Breast epithelium (tissue), 4 donors: ENCODE measurements at regions not wholly inside any gene's neighbourhood (a gene's known extent, or its start where the extent isn't known, plus 50 kb on each side); places are given as distances from the start of the nearest gene placed in this dataset.
"Not testable (repeated sequence)": the region's sequence is repeated elsewhere in the genome, so short reads cannot be mapped to it uniquely, and the experiment has no call there.

Source experiments
- DNase-seq, 2 donors: peaks; one replicate each; pipeline ENCODE4 v3.0.0-alpha.2; 2019; ENCODE audit warnings: low spot score in 2 of 2
- H3K27ac ChIP-seq, 2 donors: fragments of 200-600 bp; sonication (generic) in 1 of 2; one replicate each; pipeline ENCODE4 v1.5.1; 2016 to 2019; ENCODE audit warnings: mild to moderate bottlenecking in 1 of 2
- H3K27me3 ChIP-seq, 2 donors: fragments of 200-600 bp; sonication (generic) in 1 of 2; one replicate each; pipeline versions ENCODE4 v1.5.1 to v1.6.0; 2017 to 2019; ENCODE audit warnings: control low read depth in 1 of 2, mild to moderate bottlenecking in 1 of 2
- H3K36me3 ChIP-seq: fragments of 200-600 bp; one replicate; pipeline ENCODE4 v1.5.1; 2019
- H3K4me1 ChIP-seq, 2 donors: fragments of 200-600 bp; sonication (generic); one replicate each; pipeline ENCODE4 v1.5.1; 2016 to 2019; ENCODE audit warnings: control low read depth in 1 of 2
- H3K4me3 ChIP-seq, 3 donors: fragments of 200-600 bp; sonication (generic); 1 replicate in 2 of 3; 2 replicates in 1 of 3; pipeline ENCODE4 v1.5.1; 2016 to 2019; ENCODE audit warnings: mild to moderate bottlenecking in 3 of 3, moderate library complexity in 2 of 3
- H3K9me3 ChIP-seq, 2 donors: fragments of 200-600 bp; sonication (generic) in 1 of 2; one replicate each; pipeline ENCODE4 v1.5.1; 2016 to 2019; ENCODE audit warnings: control low read depth in 1 of 2
- POLR2A ChIP-seq: fragments of 450-650 bp; IDR thresholded peaks from one replicate; pipeline ENCODE4 v1.6.1; 2016; ENCODE audit warnings: antibody characterized with exemption, mild to moderate bottlenecking, moderate library complexity
- POLR2AphosphoS5 ChIP-seq, 3 donors: sonication (generic); formaldehyde crosslinking; IDR thresholded peaks; one replicate each; pipeline ENCODE4 v1.6.1; 2017; ENCODE audit warnings: antibody characterized with exemption in 3 of 3
- intact Hi-C: fragments of 100-400 bp; cut with DNase I; formaldehyde crosslinking; loops from one replicate; pipeline ENCODE4 v1.15.1; 2023; ENCODE audit warnings: low total_unique reads
- TF ChIP-seq, protein P1 (sequence below), 3 donors: fragments of 450-650 bp; IDR thresholded peaks; one replicate each; pipeline ENCODE4 v1.5.1; 2016 to 2017; ENCODE audit warnings: antibody characterized with exemption in 3 of 3, mild to moderate bottlenecking in 3 of 3, moderate library complexity in 3 of 3

GRCh38 chr15:22224241-22224671, 143.9 kb downstream of the OR4M2 start:
- TF ChIP-seq POLR2A = no peak
- intact Hi-C loops = no loop called here
- Histone ChIP-seq H3K4me1 (no peaks in the 10 kb centered on the region), H3K36me3 (no peaks in the 10 kb centered on the region), H3K27ac (no peak overlapping the region), H3K9me3 (no peaks in the 10 kb centered on the region), H3K4me3 (no peak overlapping the region), H3K27me3 (no peaks in the 10 kb centered on the region)
- DNase-seq = peak in 1 of 2 donors; percentile 16

DNA sequence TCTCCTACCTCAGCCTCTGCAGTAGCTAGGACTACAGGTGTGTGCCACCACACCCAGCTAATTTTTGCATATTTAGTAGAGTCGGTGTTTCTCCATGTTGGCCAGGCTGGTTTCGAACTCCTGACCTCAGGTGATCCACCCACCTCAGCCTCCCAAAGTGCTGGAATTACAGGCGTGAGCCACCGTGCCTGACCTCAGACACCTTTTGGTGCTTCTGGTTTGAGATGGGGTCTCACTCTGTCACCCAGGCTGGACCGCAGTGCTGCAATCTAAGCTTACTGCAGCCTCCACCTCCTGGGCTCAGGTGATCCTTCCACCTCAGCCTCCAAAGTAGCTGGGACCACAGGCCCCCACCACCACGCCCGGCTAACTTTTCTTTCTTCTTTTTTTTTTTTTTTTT, 144.6 kb downstream of the OR4M2 start:
- peak in 1 of 2 donors; percentile 15 for DNase-seq
- H3K27ac ChIP-seq, intact Hi-C loops, H3K4me1 ChIP-seq, H3K4me3 ChIP-seq, H3K9me3 ChIP-seq, H3K36me3 ChIP-seq, H3K27me3 ChIP-seq: not testable (repeated sequence)

- TF ChIP-seq POLR2A = no peak
- TF ChIP-seq, protein P1, sequence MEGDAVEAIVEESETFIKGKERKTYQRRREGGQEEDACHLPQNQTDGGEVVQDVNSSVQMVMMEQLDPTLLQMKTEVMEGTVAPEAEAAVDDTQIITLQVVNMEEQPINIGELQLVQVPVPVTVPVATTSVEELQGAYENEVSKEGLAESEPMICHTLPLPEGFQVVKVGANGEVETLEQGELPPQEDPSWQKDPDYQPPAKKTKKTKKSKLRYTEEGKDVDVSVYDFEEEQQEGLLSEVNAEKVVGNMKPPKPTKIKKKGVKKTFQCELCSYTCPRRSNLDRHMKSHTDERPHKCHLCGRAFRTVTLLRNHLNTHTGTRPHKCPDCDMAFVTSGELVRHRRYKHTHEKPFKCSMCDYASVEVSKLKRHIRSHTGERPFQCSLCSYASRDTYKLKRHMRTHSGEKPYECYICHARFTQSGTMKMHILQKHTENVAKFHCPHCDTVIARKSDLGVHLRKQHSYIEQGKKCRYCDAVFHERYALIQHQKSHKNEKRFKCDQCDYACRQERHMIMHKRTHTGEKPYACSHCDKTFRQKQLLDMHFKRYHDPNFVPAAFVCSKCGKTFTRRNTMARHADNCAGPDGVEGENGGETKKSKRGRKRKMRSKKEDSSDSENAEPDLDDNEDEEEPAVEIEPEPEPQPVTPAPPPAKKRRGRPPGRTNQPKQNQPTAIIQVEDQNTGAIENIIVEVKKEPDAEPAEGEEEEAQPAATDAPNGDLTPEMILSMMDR (IDR thresholded peaks at IDR 0.05) = no peak
- no peak for TF ChIP-seq POLR2AphosphoS5 (IDR thresholded peaks at IDR 0.05)
- peak in 1 of 2 donors; percentile 16 for DNase-seq
Observed at GRCh38 chr15:22226034-22226790, 145.9 kb downstream of the OR4M2 start.

GRCh38 chr15:22227411-22228100, 147.2 kb downstream of the OR4M2 start:
- DNase-seq = peak in 1 of 2 donors; percentile 17
- Histone ChIP-seq H3K27ac (no peak overlapping the region), H3K36me3 (no peaks in the 10 kb centered on the region), H3K9me3 (no peaks in the 10 kb centered on the region), H3K4me1 (no peaks in the 10 kb centered on the region), H3K27me3 (no peaks in the 10 kb centered on the region), H3K4me3 (no peak overlapping the region)
- TF ChIP-seq POLR2AphosphoS5 (IDR thresholded peaks at IDR 0.05) (no peak), POLR2A (no peak)
- TF ChIP-seq, protein P1 (IDR thresholded peaks at IDR 0.05) = no peak
- intact Hi-C loops = no loop called here

More at GRCh38 chr15:22226034-22226790, 145.9 kb downstream of the OR4M2 start:
- intact Hi-C loops = no loop called here
- Histone ChIP-seq H3K4me1 (no peaks in the 10 kb centered on the region), H3K27me3 (no peaks in the 10 kb centered on the region), H3K9me3 (no peaks in the 10 kb centered on the region), H3K4me3 (no peak overlapping the region), H3K36me3 (no peaks in the 10 kb centered on the region), H3K27ac (no peak overlapping the region)

DNA sequence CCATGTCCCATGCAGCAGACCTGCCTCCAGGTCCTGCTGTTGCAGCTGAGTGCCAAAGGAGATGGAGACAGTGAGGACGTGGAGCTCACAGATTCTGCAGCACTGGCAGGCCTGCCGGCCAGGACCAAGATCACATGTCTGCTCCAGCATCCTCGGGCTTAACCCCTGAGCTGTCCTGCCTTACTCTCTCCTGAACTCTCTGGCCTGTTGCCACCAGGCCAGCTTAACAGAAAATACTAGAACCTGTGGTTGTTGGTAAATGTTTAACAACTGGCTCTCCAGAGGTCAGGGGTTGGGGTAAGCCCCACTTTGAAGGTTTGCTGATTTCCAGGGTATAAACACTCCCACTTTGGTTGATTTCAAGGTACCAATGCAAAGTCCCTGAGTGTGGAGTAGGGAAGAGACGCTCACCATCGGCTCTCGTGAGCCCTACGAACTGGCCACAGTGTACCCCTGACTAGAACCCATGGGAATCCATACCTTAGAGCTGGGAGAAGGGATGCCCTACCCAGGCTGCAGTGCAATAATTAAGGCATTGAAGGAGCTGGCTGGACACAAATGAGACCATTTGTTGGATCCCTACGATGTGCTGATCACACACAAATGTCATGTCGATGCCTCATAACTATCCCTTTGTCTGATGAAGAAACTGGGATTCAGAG, 147.9 kb downstream of the OR4M2 start:
- no peak overlapping the region for H3K27ac ChIP-seq
- no peaks in the 10 kb centered on the region for H3K4me1 ChIP-seq
- no peaks in the 10 kb centered on the region for H3K36me3 ChIP-seq
- no peak for TF ChIP-seq POLR2A
- TF ChIP-seq, protein P1 (IDR thresholded peaks at IDR 0.05) = no peak
- no peak for TF ChIP-seq POLR2AphosphoS5 (IDR thresholded peaks at IDR 0.05)
- DNase-seq = no peak
- intact Hi-C loops = no loop called here
- no peaks in the 10 kb centered on the region for H3K27me3 ChIP-seq
- no peaks in the 10 kb centered on the region for H3K9me3 ChIP-seq
- H3K4me3 ChIP-seq = no peak overlapping the region
